ENCODE measurements at regions not wholly inside any gene's neighbourhood (a gene's known extent, or its start where the extent isn't known, plus 50 kb on each side); places are given as distances from the start of the nearest gene placed in this dataset.

- H3K79me2 ChIP-seq (ENCODE audit: low read length), result no peaks in the 10 kb centered on the region
- no peak for DNase-seq
Measured at GRCh38 chr1:81345110-81345509, 455.6 kb upstream of the ADGRL2 start.

DNA sequence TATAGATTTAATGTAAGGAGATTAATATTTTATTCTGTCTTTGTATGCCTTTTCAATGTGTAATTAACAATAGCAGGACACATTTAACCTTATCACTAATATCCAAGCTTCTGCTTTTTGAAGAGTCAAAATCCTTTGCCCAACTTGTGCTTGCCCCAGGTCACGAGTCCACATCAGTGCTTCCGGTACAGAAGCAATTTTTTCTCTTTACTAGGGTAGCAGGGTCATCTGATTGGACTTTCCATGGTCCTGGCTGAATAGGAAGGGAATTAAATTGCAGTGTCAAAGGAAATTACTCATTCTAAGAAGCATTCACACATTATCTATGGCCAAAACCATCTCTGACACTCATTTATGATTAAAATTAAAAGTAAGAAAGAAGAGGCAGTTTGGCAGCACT lies 460.5 kb upstream of the ADGRL2 start:
- Histone ChIP-seq H4K20me1 (ENCODE audit: insufficient read depth, low read length) (no peaks in the 10 kb centered on the region), H3K4me1 (ENCODE audit: low read length) (no peaks in the 10 kb centered on the region), H3F3A (ENCODE audit: insufficient read depth, low read length) (no peaks in the 10 kb centered on the region), H3K79me2 (ENCODE audit: low read length) (no peaks in the 10 kb centered on the region), H3K27ac (ENCODE audit: low read length) (no peak overlapping the region), H3K36me3 (replicated peaks; ENCODE audit: insufficient read depth, low read length) (no peaks in the 10 kb centered on the region), H3K27me3 (replicated peaks; ENCODE audit: insufficient read depth, low read length) (no peaks in the 10 kb centered on the region), H3K4me2 (ENCODE audit: low read depth, low read length) (no peak overlapping the region), H3K9ac (ENCODE audit: low read length) (no peak overlapping the region), H2AFZ (ENCODE audit: low read length) (no peak overlapping the region), H3K4me3 (ENCODE audit: low read length) (no peak overlapping the region), H3K9me2 (replicated peaks; ENCODE audit: insufficient read depth, low read length) (no peaks in the 10 kb centered on the region), H3K9me3 (replicated peaks; ENCODE audit: insufficient read depth, low read length) (no peaks in the 10 kb centered on the region)
- no peak for DNase-seq
- TF ChIP-seq CTCF (IDR thresholded peaks at IDR 0.05; ENCODE audit: low read length) (no peak), EZH2 (optimal IDR thresholded peaks at IDR 0.05; ENCODE audit: low read depth, low read length) (no peak)

More at GRCh38 chr1:81345110-81345509, 455.6 kb upstream of the ADGRL2 start:
- no peak overlapping the region for H3K4me2 ChIP-seq (ENCODE audit: low read depth, low read length)
- H3K9me2 ChIP-seq (replicated peaks; ENCODE audit: insufficient read depth, low read length), result no peaks in the 10 kb centered on the region
- TF ChIP-seq CTCF (IDR thresholded peaks at IDR 0.05; ENCODE audit: low read length), result no peak
- TF ChIP-seq EZH2phosphoT487 (IDR thresholded peaks at IDR 0.05; ENCODE audit: low read length), result no peak
- TF ChIP-seq EZH2 (optimal IDR thresholded peaks at IDR 0.05; ENCODE audit: low read depth, low read length), result no peak
- no peaks in the 10 kb centered on the region for H3K9me3 ChIP-seq (replicated peaks; ENCODE audit: insufficient read depth, low read length)
- no peaks in the 10 kb centered on the region for H3F3A ChIP-seq (ENCODE audit: insufficient read depth, low read length)
- H3K4me1 ChIP-seq (ENCODE audit: low read length), result no peaks in the 10 kb centered on the region
- no peak overlapping the region for H3K4me3 ChIP-seq (ENCODE audit: low read length)
- no peaks in the 10 kb centered on the region for H4K20me1 ChIP-seq (ENCODE audit: insufficient read depth, low read length)
- no peak overlapping the region for H3K9ac ChIP-seq (ENCODE audit: low read length)
- no peak overlapping the region for H2AFZ ChIP-seq (ENCODE audit: low read length)
- H3K27ac ChIP-seq (ENCODE audit: low read length), result no peak overlapping the region
- H3K36me3 ChIP-seq (replicated peaks; ENCODE audit: insufficient read depth, low read length), result no peaks in the 10 kb centered on the region
- H3K27me3 ChIP-seq (replicated peaks; ENCODE audit: insufficient read depth, low read length), result no peaks in the 10 kb centered on the region

GRCh38 chr1:81337226-81337625 lies 463.5 kb upstream of the ADGRL2 start:
- H2AFZ ChIP-seq (ENCODE audit: low read length), result no peak overlapping the region

More at GRCh38 chr1:81337226-81337625, 463.5 kb upstream of the ADGRL2 start:
- DNase-seq, result no peak
- Histone ChIP-seq H3K9me2 (replicated peaks; ENCODE audit: insufficient read depth, low read length) (no peaks in the 10 kb centered on the region), H3F3A (ENCODE audit: insufficient read depth, low read length) (no peaks in the 10 kb centered on the region), H3K4me2 (ENCODE audit: low read depth, low read length) (no peak overlapping the region), H3K4me1 (ENCODE audit: low read length) (no peaks in the 10 kb centered on the region), H3K79me2 (ENCODE audit: low read length) (no peaks in the 10 kb centered on the region), H3K9ac (ENCODE audit: low read length) (no peak overlapping the region), H3K4me3 (ENCODE audit: low read length) (no peak overlapping the region), H3K9me3 (replicated peaks; ENCODE audit: insufficient read depth, low read length) (no peaks in the 10 kb centered on the region), H3K27ac (ENCODE audit: low read length) (no peak overlapping the region), H3K27me3 (replicated peaks; ENCODE audit: insufficient read depth, low read length) (no peaks in the 10 kb centered on the region), H4K20me1 (ENCODE audit: insufficient read depth, low read length) (no peaks in the 10 kb centered on the region), H3K36me3 (replicated peaks; ENCODE audit: insufficient read depth, low read length) (no peaks in the 10 kb centered on the region)
- TF ChIP-seq CTCF (IDR thresholded peaks at IDR 0.05; ENCODE audit: low read length) (no peak), EZH2phosphoT487 (IDR thresholded peaks at IDR 0.05; ENCODE audit: low read length) (no peak), EZH2 (optimal IDR thresholded peaks at IDR 0.05; ENCODE audit: low read depth, low read length) (no peak)

Measured in MM.1S (cell line).